SJCRH30 (cell line): ENCODE measurements at regions not wholly inside any gene's neighbourhood (a gene's known extent, or its start where the extent isn't known, plus 50 kb on each side); places are given as distances from the start of the nearest gene placed in this dataset.

Experiments
- DNase-seq, 2 experiments: peaks; one replicate each; pipeline ENCODE4 v3.0.0-alpha.2; 2015 to 2020
- H3K27ac ChIP-seq: fragments of 250-450 bp; sonication (Bioruptor Pico); 2 replicates; pipeline ENCODE4 v1.5.1; 2020; ENCODE audit warnings: mild to moderate bottlenecking, moderate library complexity
- H3K27me3 ChIP-seq: fragments of 250-450 bp; sonication (Bioruptor Pico); 2 replicates; pipeline ENCODE4 v1.5.1; 2020; ENCODE audit warnings: mild to moderate bottlenecking, moderate library complexity
- H3K36me3 ChIP-seq: fragments of 250-450 bp; sonication (Bioruptor Pico); 2 replicates; pipeline ENCODE4 v1.5.1; 2020; ENCODE audit warnings: mild to moderate bottlenecking, moderate library complexity
- H3K4me1 ChIP-seq: fragments of 250-450 bp; sonication (Bioruptor Pico); 2 replicates; pipeline ENCODE4 v1.5.1; 2020; ENCODE audit warnings: mild to moderate bottlenecking, moderate library complexity
- H3K4me3 ChIP-seq: fragments of 250-450 bp; sonication (Bioruptor Pico); 2 replicates; pipeline ENCODE4 v1.5.1; 2020; ENCODE audit warnings: mild to moderate bottlenecking, moderate library complexity
- H3K9me3 ChIP-seq: fragments of 250-450 bp; sonication (Bioruptor Pico); replicated peaks from 2 replicates; pipeline ENCODE4 v1.5.1; 2020; ENCODE audit warnings: mild to moderate bottlenecking, moderate library complexity

- no peak for DNase-seq
Measured at GRCh38 chr5:73302797-73303147, 129.8 kb downstream of the TMEM174 start.

GRCh38 chr5:73301208-73301901 is 128.4 kb downstream of the TMEM174 start:
- Histone ChIP-seq H3K27me3 (no peaks in the 10 kb centered on the region), H3K27ac (no peak overlapping the region), H3K36me3 (no peaks in the 10 kb centered on the region), H3K4me1 (no peaks in the 10 kb centered on the region), H3K4me3 (no peak overlapping the region), H3K9me3 (no peaks in the 10 kb centered on the region)
- DNase-seq, result no peak

More at GRCh38 chr5:73302797-73303147, 129.8 kb downstream of the TMEM174 start:
- Histone ChIP-seq H3K27me3 (no peaks in the 10 kb centered on the region), H3K4me1 (no peaks in the 10 kb centered on the region), H3K27ac (no peak overlapping the region), H3K36me3 (no peaks in the 10 kb centered on the region), H3K4me3 (no peak overlapping the region), H3K9me3 (no peaks in the 10 kb centered on the region)

- Histone ChIP-seq H3K4me3 (no peak overlapping the region), H3K27me3 (no peaks in the 10 kb centered on the region), H3K27ac (no peak overlapping the region), H3K4me1 (no peaks in the 10 kb centered on the region), H3K36me3 (no peaks in the 10 kb centered on the region), H3K9me3 (no peaks in the 10 kb centered on the region)
- DNase-seq, result no peak
Measured at GRCh38 chr5:73300337-73301207, 127.6 kb downstream of the TMEM174 start.

DNA sequence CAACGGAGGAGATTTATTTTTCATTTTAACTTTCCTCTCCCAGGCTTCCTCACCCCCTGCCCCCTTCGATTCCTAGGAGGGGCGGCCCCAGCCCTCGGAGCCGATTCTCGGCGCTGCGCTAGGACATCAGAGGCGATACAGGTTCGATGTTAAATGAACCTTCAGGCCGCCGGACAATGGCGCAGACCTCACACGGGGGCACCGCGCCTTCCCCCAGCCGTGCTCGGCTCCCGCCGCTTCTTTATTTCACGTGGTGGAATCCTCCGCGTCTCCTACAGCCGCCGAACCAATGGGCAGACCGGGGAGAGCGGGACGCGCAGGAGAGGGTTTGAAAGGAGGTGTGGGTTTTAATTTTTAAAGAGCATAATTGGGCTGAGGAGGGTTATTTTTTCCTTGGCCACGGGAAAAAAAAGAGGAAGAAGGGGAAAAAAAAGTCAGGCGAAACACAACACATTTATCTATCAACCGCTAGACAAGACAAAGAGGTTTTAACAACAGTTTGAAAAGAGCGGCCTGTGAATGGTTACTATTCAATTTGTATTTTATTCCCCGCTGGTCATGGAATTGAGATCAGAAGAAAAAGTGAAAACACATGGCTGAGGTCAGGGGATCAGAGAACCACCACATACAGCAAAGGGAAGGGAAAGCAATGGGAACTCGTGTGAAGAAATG is 126.8 kb downstream of the TMEM174 start:
- no peaks in the 10 kb centered on the region for H3K27me3 ChIP-seq
- H3K4me3 ChIP-seq, result no peak overlapping the region
- H3K36me3 ChIP-seq, result no peaks in the 10 kb centered on the region
- no peak for DNase-seq
- no peaks in the 10 kb centered on the region for H3K4me1 ChIP-seq
- H3K9me3 ChIP-seq, result no peaks in the 10 kb centered on the region
- no peak overlapping the region for H3K27ac ChIP-seq

DNA sequence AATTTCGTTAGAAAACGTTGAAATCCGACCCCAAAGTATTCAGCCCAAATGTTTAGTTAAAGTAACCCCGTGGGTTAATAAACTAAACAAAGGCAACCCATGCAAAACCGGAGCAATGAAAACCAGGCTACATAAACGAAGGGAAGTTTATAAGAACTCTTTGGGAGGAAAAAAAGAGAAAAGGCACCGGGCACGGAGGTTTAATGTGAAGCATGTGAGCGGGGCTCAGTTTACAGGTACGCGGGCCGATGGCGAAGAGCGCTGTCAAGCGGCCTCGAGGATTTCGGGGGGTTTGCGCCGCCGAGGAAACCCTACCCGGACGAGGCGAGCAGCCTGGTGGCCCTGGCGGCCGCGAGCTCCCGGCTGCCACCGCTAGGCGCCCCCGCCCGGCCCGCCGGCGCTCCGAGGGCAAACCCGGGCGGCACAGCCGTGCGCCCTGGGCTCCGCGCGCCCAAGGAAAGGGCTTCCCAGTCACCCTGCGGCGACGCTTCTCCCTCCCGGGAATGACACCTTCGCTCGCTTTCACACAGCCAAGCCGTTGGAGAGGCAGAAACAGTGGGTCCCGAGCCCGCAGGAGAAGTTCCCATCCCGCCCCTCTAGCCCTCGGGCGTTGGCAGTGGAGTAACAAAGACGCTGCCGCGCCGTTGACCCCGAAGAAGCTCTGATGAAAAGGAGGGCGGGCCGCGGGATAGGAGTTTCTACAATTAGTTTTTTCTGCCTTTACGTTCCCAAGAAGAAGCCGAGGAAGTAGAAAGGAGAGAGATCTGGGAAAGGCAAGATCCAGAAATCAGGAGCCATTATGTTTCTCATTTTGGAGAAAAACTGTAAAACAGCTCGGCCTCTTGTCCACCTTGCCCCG is 126.0 kb downstream of the TMEM174 start:
- Histone ChIP-seq H3K27me3 (no peaks in the 10 kb centered on the region), H3K9me3 (no peaks in the 10 kb centered on the region), H3K27ac (no peak overlapping the region), H3K4me1 (no peaks in the 10 kb centered on the region), H3K36me3 (no peaks in the 10 kb centered on the region), H3K4me3 (no peak overlapping the region)
- no peak for DNase-seq

DNA sequence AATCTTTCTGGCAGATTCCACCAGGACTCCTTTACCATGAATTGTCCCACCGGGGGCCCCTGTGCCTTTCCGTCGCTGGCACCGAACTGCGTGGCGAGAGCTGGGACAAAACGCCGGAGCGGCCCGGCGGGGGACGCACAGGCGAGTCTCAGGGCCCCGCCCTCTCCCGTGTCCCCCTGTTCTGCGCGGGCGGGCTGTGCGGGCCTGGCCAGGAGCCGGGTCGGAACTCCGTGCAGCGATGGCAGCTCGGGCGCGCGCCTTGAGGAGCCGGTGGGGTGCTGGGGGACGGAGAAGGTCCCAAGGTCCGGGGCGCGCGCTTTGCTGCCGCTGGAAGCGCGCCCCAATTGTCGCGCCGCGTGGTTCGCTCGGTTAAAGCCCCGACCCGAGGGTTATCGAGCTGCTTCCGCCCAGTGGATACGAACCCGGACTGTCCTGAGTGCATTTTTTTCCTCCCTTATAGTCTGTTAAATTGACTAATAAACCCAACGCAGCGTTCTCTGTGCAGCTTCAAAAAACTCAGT is 125.3 kb downstream of the TMEM174 start:
- DNase-seq, result no peak
- no peaks in the 10 kb centered on the region for H3K4me1 ChIP-seq
- no peaks in the 10 kb centered on the region for H3K9me3 ChIP-seq
- H3K27me3 ChIP-seq, result no peaks in the 10 kb centered on the region
- H3K4me3 ChIP-seq, result no peak overlapping the region
- H3K27ac ChIP-seq, result no peak overlapping the region
- no peaks in the 10 kb centered on the region for H3K36me3 ChIP-seq

DNA sequence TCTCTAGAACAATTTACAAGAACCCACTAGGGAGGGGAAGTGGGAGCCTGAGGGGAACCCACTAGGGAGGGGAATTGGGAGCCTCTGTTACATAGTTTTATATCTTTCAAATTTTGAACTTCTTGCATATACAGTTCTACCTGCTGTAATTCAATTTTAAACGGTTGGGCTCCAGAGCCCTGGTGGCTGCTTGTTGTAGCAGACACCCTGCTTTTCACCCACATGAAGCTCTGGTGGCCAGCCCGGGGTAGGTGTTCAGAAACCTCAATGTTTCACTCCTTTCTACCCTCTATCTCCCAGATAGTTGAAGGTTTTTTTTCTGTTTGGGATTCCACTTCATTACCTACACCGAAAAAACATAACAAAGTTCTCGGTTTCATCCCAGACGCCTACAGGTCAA is 124.4 kb downstream of the TMEM174 start:
- H3K4me1 ChIP-seq, result no peaks in the 10 kb centered on the region
- H3K36me3 ChIP-seq, result no peaks in the 10 kb centered on the region
- no peak overlapping the region for H3K4me3 ChIP-seq
- no peaks in the 10 kb centered on the region for H3K9me3 ChIP-seq
- no peak overlapping the region for H3K27ac ChIP-seq
- H3K27me3 ChIP-seq, result no peaks in the 10 kb centered on the region
- no peak for DNase-seq

- Histone ChIP-seq H3K4me3 (no peak overlapping the region), H3K9me3 (no peaks in the 10 kb centered on the region), H3K27ac (no peak overlapping the region), H3K27me3 (no peaks in the 10 kb centered on the region), H3K36me3 (no peaks in the 10 kb centered on the region), H3K4me1 (no peaks in the 10 kb centered on the region)
- DNase-seq, result no peak
Measured at GRCh38 chr5:73296772-73297171, 123.8 kb downstream of the TMEM174 start.

DNA sequence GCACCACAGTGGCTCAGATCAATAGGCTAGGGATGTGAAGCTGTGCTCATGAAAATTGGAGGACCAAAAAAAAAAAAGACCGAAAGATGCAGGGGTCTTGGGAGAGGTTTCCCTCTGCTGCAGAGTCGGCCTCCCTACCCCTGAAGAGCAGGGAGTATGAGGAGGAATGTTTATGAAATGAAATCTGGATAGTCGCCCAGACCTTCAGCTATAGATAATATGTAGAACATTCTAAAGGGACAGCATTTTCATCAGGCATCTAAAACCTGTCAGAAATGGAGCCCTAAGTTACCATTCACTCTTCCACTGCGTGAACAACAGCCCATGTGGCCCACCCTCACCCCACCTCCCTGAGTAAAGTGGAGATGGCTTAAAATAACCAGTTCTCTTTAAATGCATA is 122.9 kb downstream of the TMEM174 start:
- Histone ChIP-seq H3K4me3 (no peak overlapping the region), H3K27me3 (peaks cover 3% of the 10 kb centered on the region; the same call in 1 of the 2 replicates), H3K9me3 (no peaks in the 10 kb centered on the region), H3K4me1 (no peaks in the 10 kb centered on the region), H3K27ac (no peak overlapping the region), H3K36me3 (no peaks in the 10 kb centered on the region)
- DNase-seq, result no peak

DNA sequence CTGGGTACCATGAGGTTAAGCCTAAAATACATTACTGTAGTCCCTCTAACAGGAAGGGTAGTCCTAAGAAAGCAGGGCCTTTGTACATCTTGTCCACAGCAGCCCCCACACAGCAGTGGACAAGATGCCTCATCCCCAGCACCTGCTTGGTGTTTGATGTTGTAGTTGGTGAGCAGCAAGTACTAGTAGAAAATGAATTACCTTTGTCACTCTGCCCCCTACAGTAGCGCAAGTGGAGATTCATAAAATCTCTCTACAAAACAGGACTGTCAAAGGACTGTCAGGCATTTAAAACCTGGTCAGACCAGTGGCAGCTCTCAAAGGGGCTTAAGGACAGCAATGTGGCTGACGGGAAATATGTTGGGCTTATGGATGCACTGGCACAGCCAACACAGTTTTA is 122.5 kb downstream of the TMEM174 start:
- Histone ChIP-seq H3K27ac (no peak overlapping the region), H3K9me3 (no peaks in the 10 kb centered on the region), H3K4me3 (no peak overlapping the region), H3K36me3 (no peaks in the 10 kb centered on the region), H3K4me1 (no peaks in the 10 kb centered on the region), H3K27me3 (peaks cover 3% of the 10 kb centered on the region; the same call in 1 of the 2 replicates)
- no peak for DNase-seq

DNA sequence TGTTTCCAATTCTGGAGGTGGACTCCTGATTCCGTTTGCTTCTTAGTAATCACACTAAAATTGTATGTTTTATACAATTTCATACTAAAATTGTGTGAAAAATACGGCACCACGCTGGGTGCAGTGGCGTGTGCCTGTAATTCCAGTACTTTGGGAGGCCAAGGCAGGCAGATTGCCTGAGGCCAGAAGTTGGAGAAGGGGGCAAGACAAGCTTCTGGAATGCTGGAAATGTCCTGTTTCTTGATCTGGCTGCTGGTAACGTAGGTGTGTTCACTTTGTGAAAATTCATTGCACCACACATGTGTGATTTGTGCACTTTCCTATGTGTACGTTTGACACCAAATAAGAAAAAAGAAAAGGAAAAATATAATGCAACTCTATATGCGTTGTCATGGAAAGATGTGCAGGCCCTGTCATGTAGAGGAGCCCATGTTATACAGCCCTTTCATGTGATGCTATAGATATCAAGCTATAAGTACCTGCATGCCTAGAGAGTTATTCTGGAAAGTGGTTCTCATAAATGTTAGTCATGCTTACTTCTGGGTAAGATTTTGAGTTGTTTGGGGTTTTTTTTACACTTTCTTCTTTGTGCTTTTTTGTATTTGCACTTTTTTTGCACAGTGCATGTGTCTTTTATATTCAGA is 119.9 kb downstream of the TMEM174 start:
- peaks cover 3% of the 10 kb centered on the region; the same call in 1 of the 2 replicates for H3K27me3 ChIP-seq
- no peak for DNase-seq
- no peaks in the 10 kb centered on the region for H3K9me3 ChIP-seq
- no peaks in the 10 kb centered on the region for H3K36me3 ChIP-seq
- no peak overlapping the region for H3K27ac ChIP-seq
- H3K4me1 ChIP-seq, result no peaks in the 10 kb centered on the region
- no peak overlapping the region for H3K4me3 ChIP-seq

DNA sequence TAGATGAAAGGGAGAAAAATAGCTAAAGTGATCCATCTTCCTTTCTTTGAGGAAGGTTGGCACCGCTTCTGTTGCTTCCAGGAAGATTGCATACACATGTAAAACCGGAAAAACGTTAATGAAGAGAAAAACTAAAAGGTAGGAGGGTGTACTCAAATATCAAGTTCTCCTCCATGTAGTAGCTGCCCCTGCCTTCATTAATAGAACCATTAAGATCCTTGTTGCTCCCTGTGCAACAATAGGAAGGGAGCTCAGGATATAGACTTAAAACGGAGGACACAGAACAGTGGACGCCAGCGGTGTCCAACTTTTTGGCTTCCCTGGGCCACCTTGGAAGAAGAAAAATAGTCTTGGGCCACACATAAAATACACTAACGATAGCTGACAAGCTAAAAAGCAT is 118.9 kb downstream of the TMEM174 start:
- no peak for DNase-seq
- Histone ChIP-seq H3K4me1 (no peaks in the 10 kb centered on the region), H3K27ac (no peak overlapping the region), H3K9me3 (no peaks in the 10 kb centered on the region), H3K36me3 (no peaks in the 10 kb centered on the region), H3K4me3 (no peak overlapping the region), H3K27me3 (peaks cover 3% of the 10 kb centered on the region; the same call in 1 of the 2 replicates)

DNA sequence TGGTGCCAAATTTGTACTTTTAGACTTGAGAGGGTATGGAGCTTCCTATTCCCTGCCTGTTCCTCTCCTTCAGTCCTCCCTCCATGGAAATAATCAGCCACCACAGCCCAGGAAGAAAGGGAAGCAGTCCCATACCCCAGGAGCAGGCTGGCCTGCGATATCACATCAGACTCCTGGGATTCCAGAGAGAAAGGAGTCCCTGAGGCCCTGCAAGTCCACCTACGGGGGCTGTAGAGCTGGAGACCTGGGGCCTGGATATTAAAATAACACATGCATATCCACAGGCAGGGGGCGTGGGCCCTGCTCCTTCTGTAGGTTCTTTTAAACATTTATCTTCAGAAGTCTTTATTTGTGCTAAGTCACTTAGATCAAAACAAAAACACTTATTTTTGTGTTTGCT is 117.2 kb downstream of the TMEM174 start:
- DNase-seq, result no peak
- peaks cover 3% of the 10 kb centered on the region; the same call in 1 of the 2 replicates for H3K27me3 ChIP-seq
- H3K36me3 ChIP-seq, result no peaks in the 10 kb centered on the region
- H3K27ac ChIP-seq, result no peak overlapping the region
- no peaks in the 10 kb centered on the region for H3K4me1 ChIP-seq
- no peaks in the 10 kb centered on the region for H3K9me3 ChIP-seq
- no peak overlapping the region for H3K4me3 ChIP-seq
